ENCODE measurements at regions not wholly inside any gene's neighbourhood (a gene's known extent, or its start where the extent isn't known, plus 50 kb on each side); places are given as distances from the start of the nearest gene placed in this dataset.

- Histone ChIP-seq H3K27ac (ENCODE audit: insufficient read depth in 1 of 2, low read depth in 1 of 2, low read length in 2 of 2, poor library complexity in 1 of 2, severe bottlenecking in 2 of 2) (no peak overlapping the region), H3K36me3 (ENCODE audit: control insufficient read depth in 4 of 4, insufficient read depth in 4 of 4, low read length in 3 of 4) (no peaks in the 10 kb centered on the region), H3K4me3 (ENCODE audit: control insufficient read depth in 1 of 7, extremely low read depth in 1 of 7, insufficient read depth in 4 of 7, low read depth in 2 of 7, low read length in 6 of 7) (no peak overlapping the region), H3K4me1 (ENCODE audit: control extremely low read depth in 1 of 4, control insufficient read depth in 4 of 4, insufficient read depth in 4 of 4, low read length in 3 of 4) (peaks cover 0 to 3% (median 2%) of the 10 kb centered on the region in 4 experiments), H3K27me3 (replicated peaks in 2 of 5; ENCODE audit: control insufficient read depth in 4 of 5, insufficient read depth in 5 of 5, low read length in 4 of 5) (no peaks in the 10 kb centered on the region), H3K9me3 (ENCODE audit: control extremely low read depth in 1 of 5, control insufficient read depth in 4 of 5, insufficient read depth in 2 of 5, low read depth in 1 of 5, low read length in 4 of 5) (no peaks in the 10 kb centered on the region)
- peak; percentile 5 to 46 (median 45) for DNase-seq
- WGBS (ENCODE audit: insufficient coverage), result no CpG with 5 or more reads among the region's 2 CpGs
- ChIA-PET CTCF (no interaction called here), POLR2A (no interaction called here)
Measured at GRCh38 chr13:70324519-70324918, 216.3 kb upstream of the KLHL1 start.

GRCh38 chr13:70311191-70311590 is 202.9 kb upstream of the KLHL1 start:
- H3K36me3 ChIP-seq (ENCODE audit: control insufficient read depth in 4 of 4, insufficient read depth in 4 of 4, low read length in 3 of 4), result no peaks in the 10 kb centered on the region
- DNase-seq, result no peak
- ChIA-PET CTCF (interaction anchor here (0.8 to 1.3 kb wide), 2 partner anchors 8 to 780 kb away, joined by 3 read pairs; no protein-coding TSS in a partner anchor), POLR2A (no interaction called here)
- no peaks in the 10 kb centered on the region for H3K9me3 ChIP-seq (ENCODE audit: control extremely low read depth in 1 of 5, control insufficient read depth in 4 of 5, insufficient read depth in 2 of 5, low read depth in 1 of 5, low read length in 4 of 5)
- H3K27me3 ChIP-seq (replicated peaks in 2 of 5; ENCODE audit: control insufficient read depth in 4 of 5, insufficient read depth in 5 of 5, low read length in 4 of 5), result no peaks in the 10 kb centered on the region
- no peak overlapping the region for H3K4me3 ChIP-seq (ENCODE audit: control insufficient read depth in 1 of 7, extremely low read depth in 1 of 7, insufficient read depth in 4 of 7, low read depth in 2 of 7, low read length in 6 of 7)
- no peak overlapping the region for H3K27ac ChIP-seq (ENCODE audit: insufficient read depth in 1 of 2, low read depth in 1 of 2, low read length in 2 of 2, poor library complexity in 1 of 2, severe bottlenecking in 2 of 2)
- H3K4me1 ChIP-seq (ENCODE audit: control extremely low read depth in 1 of 4, control insufficient read depth in 4 of 4, insufficient read depth in 4 of 4, low read length in 3 of 4), result no peaks in the 10 kb centered on the region
- no CpG with 5 or more reads among the region's 2 CpGs for WGBS (ENCODE audit: insufficient coverage)

- ChIA-PET CTCF (interaction anchor here (0.8 to 1.3 kb wide), 3 partner anchors 9 to 779 kb away, joined by 3 read pairs; no protein-coding TSS in a partner anchor), POLR2A (no interaction called here)
- H3K36me3 ChIP-seq (ENCODE audit: control insufficient read depth in 4 of 4, insufficient read depth in 4 of 4, low read length in 3 of 4), result no peaks in the 10 kb centered on the region
- H3K4me3 ChIP-seq (ENCODE audit: control insufficient read depth in 1 of 7, extremely low read depth in 1 of 7, insufficient read depth in 4 of 7, low read depth in 2 of 7, low read length in 6 of 7), result no peak overlapping the region
- H3K27ac ChIP-seq (ENCODE audit: insufficient read depth in 1 of 2, low read depth in 1 of 2, low read length in 2 of 2, poor library complexity in 1 of 2, severe bottlenecking in 2 of 2), result no peak overlapping the region
- H3K27me3 ChIP-seq (replicated peaks in 2 of 5; ENCODE audit: control insufficient read depth in 4 of 5, insufficient read depth in 5 of 5, low read length in 4 of 5), result no peaks in the 10 kb centered on the region
- no peaks in the 10 kb centered on the region for H3K9me3 ChIP-seq (ENCODE audit: control extremely low read depth in 1 of 5, control insufficient read depth in 4 of 5, insufficient read depth in 2 of 5, low read depth in 1 of 5, low read length in 4 of 5)
- DNase-seq, result peak; percentile 29 to 52 (median 44)
- WGBS (ENCODE audit: insufficient coverage), result no CpG with 5 or more reads among the region's 4 CpGs
- no peaks in the 10 kb centered on the region for H3K4me1 ChIP-seq (ENCODE audit: control extremely low read depth in 1 of 4, control insufficient read depth in 4 of 4, insufficient read depth in 4 of 4, low read length in 3 of 4)
Measured at GRCh38 chr13:70310396-70311119, 202.3 kb upstream of the KLHL1 start.

GRCh38 chr13:70297189-70297616 is 189.0 kb upstream of the KLHL1 start:
- H3K9me3 ChIP-seq (ENCODE audit: control extremely low read depth in 1 of 5, control insufficient read depth in 4 of 5, insufficient read depth in 2 of 5, low read depth in 1 of 5, low read length in 4 of 5), result peaks cover 0 to 3% (median 0%) of the 10 kb centered on the region in 5 experiments
- no peaks in the 10 kb centered on the region for H3K36me3 ChIP-seq (ENCODE audit: control insufficient read depth in 4 of 4, insufficient read depth in 4 of 4, low read length in 3 of 4)
- H3K27me3 ChIP-seq (replicated peaks in 2 of 5; ENCODE audit: control insufficient read depth in 4 of 5, insufficient read depth in 5 of 5, low read length in 4 of 5), result no peaks in the 10 kb centered on the region
- ChIA-PET CTCF (no interaction called here), POLR2A (no interaction called here)
- no peaks in the 10 kb centered on the region for H3K4me1 ChIP-seq (ENCODE audit: control extremely low read depth in 1 of 4, control insufficient read depth in 4 of 4, insufficient read depth in 4 of 4, low read length in 3 of 4)
- H3K4me3 ChIP-seq (ENCODE audit: control insufficient read depth in 1 of 7, extremely low read depth in 1 of 7, insufficient read depth in 4 of 7, low read depth in 2 of 7, low read length in 6 of 7), result no peak overlapping the region
- no peak overlapping the region for H3K27ac ChIP-seq (ENCODE audit: insufficient read depth in 1 of 2, low read depth in 1 of 2, low read length in 2 of 2, poor library complexity in 1 of 2, severe bottlenecking in 2 of 2)
- DNase-seq, result no peak
- WGBS (ENCODE audit: insufficient coverage), result 98% methylated on average over 11 of the region's 12 CpGs

GRCh38 chr13:70284371-70284770 is 176.1 kb upstream of the KLHL1 start:
- DNase-seq, result no peak
- CTCF ChIA-PET, result no interaction called here
- H3K4me3 ChIP-seq (ENCODE audit: control insufficient read depth in 1 of 7, extremely low read depth in 1 of 7, insufficient read depth in 4 of 7, low read depth in 2 of 7, low read length in 6 of 7), result no peak overlapping the region
- no peaks in the 10 kb centered on the region for H3K4me1 ChIP-seq (ENCODE audit: control extremely low read depth in 1 of 4, control insufficient read depth in 4 of 4, insufficient read depth in 4 of 4, low read length in 3 of 4)
- no peaks in the 10 kb centered on the region for H3K27me3 ChIP-seq (replicated peaks in 2 of 5; ENCODE audit: control insufficient read depth in 4 of 5, insufficient read depth in 5 of 5, low read length in 4 of 5)
- H3K9me3 ChIP-seq (ENCODE audit: control extremely low read depth in 1 of 5, control insufficient read depth in 4 of 5, insufficient read depth in 2 of 5, low read depth in 1 of 5, low read length in 4 of 5), result no peaks in the 10 kb centered on the region
- POLR2A ChIA-PET, result no interaction called here
- H3K27ac ChIP-seq (ENCODE audit: insufficient read depth in 1 of 2, low read depth in 1 of 2, low read length in 2 of 2, poor library complexity in 1 of 2, severe bottlenecking in 2 of 2), result no peak overlapping the region
- H3K36me3 ChIP-seq (ENCODE audit: control insufficient read depth in 4 of 4, insufficient read depth in 4 of 4, low read length in 3 of 4), result no peaks in the 10 kb centered on the region
- WGBS (ENCODE audit: insufficient coverage), result no CpG with 5 or more reads among the region's 1 CpG

GRCh38 chr13:70275841-70276240 is 167.6 kb upstream of the KLHL1 start:
- Histone ChIP-seq H3K4me1 (ENCODE audit: control extremely low read depth in 1 of 4, control insufficient read depth in 4 of 4, insufficient read depth in 4 of 4, low read length in 3 of 4) (no peaks in the 10 kb centered on the region), H3K4me3 (ENCODE audit: control insufficient read depth in 1 of 7, extremely low read depth in 1 of 7, insufficient read depth in 4 of 7, low read depth in 2 of 7, low read length in 6 of 7) (no peak overlapping the region), H3K9me3 (ENCODE audit: control extremely low read depth in 1 of 5, control insufficient read depth in 4 of 5, insufficient read depth in 2 of 5, low read depth in 1 of 5, low read length in 4 of 5) (no peaks in the 10 kb centered on the region), H3K36me3 (ENCODE audit: control insufficient read depth in 4 of 4, insufficient read depth in 4 of 4, low read length in 3 of 4) (no peaks in the 10 kb centered on the region), H3K27ac (ENCODE audit: insufficient read depth in 1 of 2, low read depth in 1 of 2, low read length in 2 of 2, poor library complexity in 1 of 2, severe bottlenecking in 2 of 2) (no peak overlapping the region), H3K27me3 (replicated peaks in 2 of 5; ENCODE audit: control insufficient read depth in 4 of 5, insufficient read depth in 5 of 5, low read length in 4 of 5) (no peaks in the 10 kb centered on the region)
- POLR2A ChIA-PET, result no interaction called here
- DNase-seq, result no peak
- WGBS (ENCODE audit: insufficient coverage), result 80% methylated on average over 1 of the region's 1 CpG
- CTCF ChIA-PET, result no interaction called here

- Histone ChIP-seq H3K9me3 (ENCODE audit: control extremely low read depth in 1 of 5, control insufficient read depth in 4 of 5, insufficient read depth in 2 of 5, low read depth in 1 of 5, low read length in 4 of 5) (peaks cover 0 to 2% (median 0%) of the 10 kb centered on the region in 5 experiments), H3K27me3 (replicated peaks in 2 of 5; ENCODE audit: control insufficient read depth in 4 of 5, insufficient read depth in 5 of 5, low read length in 4 of 5) (no peaks in the 10 kb centered on the region), H3K36me3 (ENCODE audit: control insufficient read depth in 4 of 4, insufficient read depth in 4 of 4, low read length in 3 of 4) (no peaks in the 10 kb centered on the region), H3K4me1 (ENCODE audit: control extremely low read depth in 1 of 4, control insufficient read depth in 4 of 4, insufficient read depth in 4 of 4, low read length in 3 of 4) (no peaks in the 10 kb centered on the region), H3K27ac (ENCODE audit: insufficient read depth in 1 of 2, low read depth in 1 of 2, low read length in 2 of 2, poor library complexity in 1 of 2, severe bottlenecking in 2 of 2) (no peak overlapping the region), H3K4me3 (ENCODE audit: control insufficient read depth in 1 of 7, extremely low read depth in 1 of 7, insufficient read depth in 4 of 7, low read depth in 2 of 7, low read length in 6 of 7) (no peak overlapping the region)
- POLR2A ChIA-PET, result no interaction called here
- WGBS (ENCODE audit: insufficient coverage), result over 99% methylated on average over 18 of the region's 22 CpGs
- CTCF ChIA-PET, result interaction anchor here (1.5 kb wide), 1 partner anchor 10 kb away, joined by 4 read pairs; no protein-coding TSS in a partner anchor
- DNase-seq, result no peak
Measured at GRCh38 chr13:70255406-70255991, 147.2 kb upstream of the KLHL1 start.
